Mucosa of descending colon (tissue), 3 donors: ENCODE measurements at regions not wholly inside any gene's neighbourhood (a gene's known extent, or its start where the extent isn't known, plus 50 kb on each side); places are given as distances from the start of the nearest gene placed in this dataset.

Experiments used
- ATAC-seq: fragments of 200-7000 bp; cut with Tn5 transposase; one replicate; pipeline ENCODE4 v1.9.1; 2020; ENCODE audit warnings: mild to moderate bottlenecking, moderate library complexity
- DNase-seq, 3 donors: peaks; one replicate each; pipeline ENCODE4 v3.0.0-alpha.2; 2020
- H3K36me3 ChIP-seq: fragments of 200-600 bp; one replicate; pipeline ENCODE4 v1.8.0; 2021; ENCODE audit warnings: low read depth, mild to moderate bottlenecking
- H3K4me1 ChIP-seq: fragments of 200-600 bp; one replicate; pipeline ENCODE4 v1.8.0; 2021; ENCODE audit warnings: low read depth, mild to moderate bottlenecking
- H3K4me3 ChIP-seq: fragments of 200-600 bp; one replicate; pipeline ENCODE4 v1.8.0; 2021; ENCODE audit warnings: mild to moderate bottlenecking
- H3K9me3 ChIP-seq: fragments of 200-600 bp; one replicate; pipeline ENCODE4 v1.8.0; 2021; ENCODE audit warnings: mild to moderate bottlenecking
- CTCF ChIP-seq: fragments of 200-600 bp; IDR thresholded peaks from one replicate; pipeline ENCODE4 v1.8.0; 2022; ENCODE audit warnings: antibody characterized with exemption, mild to moderate bottlenecking
- intact Hi-C, 2 donors: fragments of 100-400 bp; cut with DNase I in 1 of 2; cut with micrococcal nuclease in 1 of 2; formaldehyde crosslinking; loops; one replicate each; pipeline versions ENCODE4 v1.11.0 to v1.11.1; 2022; cut with DNase I, micrococcal nuclease
- donor health status: DM: no; HTN: no; CAD: no; lungs with moderate emphysema.
- donor health status: DM: no; HTN: no; CAD: no.
- donor health status: DM: no; HTN: yes; CAD: no.

GRCh38 chr20:19813846-19814640 lies 56.0 kb downstream of the RIN2 start:
- Histone ChIP-seq H3K4me3 (no peak overlapping the region), H3K9me3 (no peaks in the 10 kb centered on the region), H3K36me3 (no peaks in the 10 kb centered on the region), H3K4me1 (no peaks in the 10 kb centered on the region)
- no peak for TF ChIP-seq CTCF
- DNase-seq (no peak), ATAC-seq (no peak)
- intact Hi-C loops = no loop called here

- intact Hi-C loops = no loop called here
- ATAC-seq (peak; percentile 60), DNase-seq (no peak)
- no peak for TF ChIP-seq CTCF
- Histone ChIP-seq H3K4me1 (no peaks in the 10 kb centered on the region), H3K4me3 (no peak overlapping the region), H3K36me3 (no peaks in the 10 kb centered on the region), H3K9me3 (no peaks in the 10 kb centered on the region)
Observed at GRCh38 chr20:19815553-19815991, 57.5 kb downstream of the RIN2 start.

- TF ChIP-seq CTCF = no peak
- DNase-seq (no peak), ATAC-seq (no peak)
- no peak overlapping the region for H3K4me3 ChIP-seq
- H3K9me3 ChIP-seq = no peaks in the 10 kb centered on the region
- H3K4me1 ChIP-seq = no peaks in the 10 kb centered on the region
- H3K36me3 ChIP-seq = no peaks in the 10 kb centered on the region
- intact Hi-C loops = no loop called here
Observed at GRCh38 chr20:19816386-19816785, 58.3 kb downstream of the RIN2 start.

- Histone ChIP-seq H3K4me1 (no peaks in the 10 kb centered on the region), H3K4me3 (no peak overlapping the region), H3K36me3 (no peaks in the 10 kb centered on the region), H3K9me3 (no peaks in the 10 kb centered on the region)
- DNase-seq (no peak), ATAC-seq (no peak)
- no peak for TF ChIP-seq CTCF
- intact Hi-C loops = no loop called here
Observed at GRCh38 chr20:19817017-19817416, 59.0 kb downstream of the RIN2 start.

- Histone ChIP-seq H3K4me3 (no peak overlapping the region), H3K9me3 (no peaks in the 10 kb centered on the region), H3K4me1 (no peaks in the 10 kb centered on the region), H3K36me3 (no peaks in the 10 kb centered on the region)
- DNase-seq = no peak
- intact Hi-C loops = no loop called here
- TF ChIP-seq CTCF = no peak
- ATAC-seq = no peak
Observed at GRCh38 chr20:19819149-19819548, 61.1 kb downstream of the RIN2 start.
